ENCODE measurements at regions not wholly inside any gene's neighbourhood (a gene's known extent, or its start where the extent isn't known, plus 50 kb on each side); places are given as distances from the start of the nearest gene placed in this dataset.
"Not testable (repeated sequence)": the region's sequence is repeated elsewhere in the genome, so short reads cannot be mapped to it uniquely, and the experiment has no call there.

DNA sequence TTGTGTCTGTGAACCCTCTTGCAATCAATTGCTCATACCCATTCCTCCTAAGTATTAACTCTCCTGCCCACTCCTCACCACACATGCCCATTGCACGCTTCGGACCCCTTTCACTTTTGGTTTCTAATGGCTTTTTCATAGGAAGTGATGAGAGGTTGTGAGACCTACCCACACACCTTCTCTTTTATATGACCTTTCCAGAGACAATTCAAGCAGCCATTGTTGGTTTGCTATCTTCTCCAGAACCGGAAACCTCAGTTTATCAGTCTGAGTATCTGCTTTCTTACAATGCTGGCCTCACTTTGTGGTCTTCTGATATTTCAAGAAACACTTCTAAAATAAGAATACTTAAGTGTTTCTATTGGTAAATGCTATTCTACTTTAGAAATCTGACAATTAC lies 1550.8 kb upstream of the SLC10A2 start:
- no peak for DNase-seq (ENCODE audit: low spot score)

DNA sequence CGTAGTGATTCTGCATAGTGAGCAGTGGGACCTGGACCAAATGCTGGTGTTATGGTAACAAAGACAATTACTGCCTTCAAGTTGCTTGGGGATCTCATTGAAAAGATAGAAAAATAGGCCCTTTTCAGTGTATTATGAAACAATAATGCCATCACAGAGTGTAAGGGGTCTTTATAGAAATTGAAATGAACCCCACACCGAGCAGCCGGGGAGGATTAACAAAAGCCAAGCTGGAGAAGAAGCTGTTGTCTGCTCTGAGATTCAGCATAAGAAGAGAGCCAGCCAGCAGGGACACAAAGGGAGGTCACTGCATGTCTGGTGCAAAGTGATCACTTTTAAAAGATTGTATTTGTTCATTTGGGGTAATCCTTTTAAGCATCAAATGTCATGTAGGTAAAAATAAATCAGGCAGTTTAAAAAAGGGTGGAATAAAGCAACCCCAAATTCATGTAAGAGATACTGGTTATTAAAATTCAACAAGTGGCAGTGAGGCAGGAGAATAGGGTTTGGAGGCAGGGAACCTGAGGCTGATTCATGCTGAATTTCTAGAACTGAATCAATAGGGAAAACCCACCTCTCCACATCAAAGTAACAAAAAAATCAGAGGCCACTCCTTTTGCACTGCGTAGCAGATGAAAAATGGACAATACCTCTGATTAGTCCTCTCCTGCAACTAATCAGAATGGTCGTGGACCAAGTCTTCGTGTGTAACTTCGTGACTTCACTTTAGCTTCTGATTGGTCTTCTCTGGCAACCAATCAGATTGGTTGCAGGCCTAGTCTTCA lies 1548.3 kb upstream of the SLC10A2 start:
- no peak for DNase-seq (ENCODE audit: low spot score)

DNA sequence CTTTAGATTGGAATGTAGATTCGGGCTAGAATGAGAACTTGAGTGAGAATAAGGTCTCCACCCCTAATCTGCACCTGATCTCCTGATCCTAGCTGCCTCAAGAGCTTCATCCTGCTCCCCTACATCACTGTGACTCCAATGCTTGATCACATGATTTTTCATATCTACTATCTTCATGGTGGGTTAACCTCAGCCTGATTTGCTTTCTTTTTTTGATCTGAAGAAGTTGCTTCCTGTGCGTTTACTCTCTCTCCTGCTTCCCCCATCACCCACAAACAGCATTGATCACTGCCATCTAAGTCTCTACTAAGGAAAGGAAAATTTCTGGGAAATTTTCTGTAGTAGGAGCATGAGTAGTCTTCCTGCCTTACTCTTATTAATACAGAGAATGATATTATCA lies 1542.1 kb upstream of the SLC10A2 start:
- DNase-seq (ENCODE audit: low spot score) = no peak

DNA sequence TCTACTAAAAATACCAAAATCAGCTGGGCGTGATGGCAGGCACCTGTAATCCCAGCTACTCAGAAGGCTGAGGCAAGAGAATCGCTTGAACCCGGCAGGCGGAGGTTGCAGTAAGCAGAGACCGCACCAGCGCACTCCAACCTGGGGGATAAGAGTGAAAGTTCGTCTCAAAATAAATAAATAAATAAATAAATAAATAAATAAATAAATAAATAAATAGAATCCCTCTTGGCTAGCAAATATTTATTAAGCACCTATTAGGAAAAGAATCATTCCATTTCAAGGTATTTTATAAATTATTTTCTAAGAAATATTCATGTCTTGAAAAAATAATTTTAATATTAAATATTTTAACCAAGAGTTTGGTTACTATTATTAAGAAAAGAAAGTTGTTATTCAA lies 1539.2 kb upstream of the SLC10A2 start:
- not testable (repeated sequence) for DNase-seq (ENCODE audit: low spot score)

DNA sequence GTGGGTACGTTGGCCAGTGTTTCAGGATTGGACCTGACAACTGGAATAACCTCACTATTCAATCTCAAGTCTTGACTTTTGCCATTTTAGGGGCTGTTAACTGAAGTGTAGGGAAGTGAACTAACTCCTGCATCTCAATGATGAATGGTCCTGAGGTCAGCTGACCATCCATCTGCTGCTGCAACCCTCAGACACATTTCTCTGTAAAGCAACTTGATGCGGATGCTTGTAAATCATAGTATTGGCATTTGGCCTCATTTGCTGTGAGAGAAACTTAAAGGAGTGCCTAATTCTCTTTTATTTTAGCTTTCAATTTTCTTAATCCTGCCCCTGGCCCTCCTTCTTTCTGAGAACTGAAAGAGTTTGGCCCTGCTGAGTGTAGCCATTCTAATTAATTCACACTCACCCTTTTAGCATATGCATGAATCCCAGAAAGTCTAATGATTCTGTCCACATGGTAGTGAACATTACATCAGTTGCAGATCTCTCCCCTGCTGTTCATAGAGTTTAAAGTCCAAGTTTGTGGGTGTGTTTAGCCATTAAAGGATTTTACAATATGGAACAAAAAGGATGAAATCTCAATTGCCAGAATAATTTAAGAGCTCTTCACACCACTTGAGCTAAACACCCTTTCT lies 1531.4 kb upstream of the SLC10A2 start:
- no peak for DNase-seq (ENCODE audit: low spot score)

DNA sequence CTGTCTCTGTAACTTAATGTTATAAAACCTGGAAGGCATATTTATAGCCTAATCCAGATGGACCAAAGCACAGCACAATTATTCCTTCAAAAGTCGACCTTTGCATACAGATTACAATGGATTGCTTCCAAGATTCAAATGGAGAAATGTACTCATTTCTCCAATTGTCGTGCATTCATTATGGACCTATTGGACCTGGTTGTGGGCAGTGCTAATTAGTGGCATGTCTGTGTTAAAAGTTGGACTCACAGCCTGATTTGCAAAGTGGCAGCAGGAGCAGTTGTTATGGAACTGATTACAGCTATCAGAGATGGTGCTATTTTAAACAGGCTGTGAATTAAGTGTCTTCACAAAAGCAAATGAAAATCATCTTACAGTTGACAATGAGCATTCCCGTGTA lies 1529.3 kb upstream of the SLC10A2 start:
- DNase-seq (ENCODE audit: low spot score) = no peak

DNA sequence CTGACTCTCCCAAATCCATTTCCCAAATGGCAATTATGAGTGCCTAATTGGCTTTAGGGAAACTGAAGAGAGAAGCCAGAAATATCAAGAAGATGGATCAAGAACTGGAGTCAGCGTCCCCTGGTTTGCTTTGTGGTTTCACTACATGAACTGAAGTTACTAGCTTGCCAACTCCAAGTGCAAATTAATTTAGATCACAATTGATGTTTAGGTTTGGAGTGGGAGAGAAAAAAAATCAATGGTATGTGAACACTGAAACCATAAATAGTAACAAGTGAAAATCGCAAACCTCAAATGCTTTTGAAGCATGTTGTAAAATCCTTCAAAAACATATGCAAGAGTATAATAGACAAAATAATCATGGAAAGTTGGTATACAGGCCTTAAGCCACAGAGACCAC lies 1528.6 kb upstream of the SLC10A2 start:
- no peak for DNase-seq (ENCODE audit: low spot score)

DNA sequence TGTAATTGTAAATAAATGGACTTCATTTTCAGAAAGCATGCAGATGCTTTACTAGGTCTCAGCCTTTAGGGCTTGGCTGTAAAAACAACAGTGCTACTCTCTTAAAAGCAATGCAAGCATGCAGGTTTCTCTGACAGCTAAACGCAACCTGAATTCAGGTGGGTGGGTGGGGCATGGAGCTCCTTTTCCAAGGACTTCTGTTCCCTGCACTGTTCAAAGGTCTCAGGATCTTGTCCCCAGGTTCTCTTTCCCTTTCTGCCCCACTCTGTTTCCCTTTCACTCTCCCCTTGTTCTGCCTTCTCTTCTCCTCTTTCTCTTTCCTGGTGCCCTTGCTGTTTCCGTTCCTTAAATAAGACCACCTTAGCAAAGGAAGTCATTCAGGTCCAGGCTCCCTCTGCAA lies 1527.5 kb upstream of the SLC10A2 start:
- DNase-seq (ENCODE audit: low spot score) = no peak

DNA sequence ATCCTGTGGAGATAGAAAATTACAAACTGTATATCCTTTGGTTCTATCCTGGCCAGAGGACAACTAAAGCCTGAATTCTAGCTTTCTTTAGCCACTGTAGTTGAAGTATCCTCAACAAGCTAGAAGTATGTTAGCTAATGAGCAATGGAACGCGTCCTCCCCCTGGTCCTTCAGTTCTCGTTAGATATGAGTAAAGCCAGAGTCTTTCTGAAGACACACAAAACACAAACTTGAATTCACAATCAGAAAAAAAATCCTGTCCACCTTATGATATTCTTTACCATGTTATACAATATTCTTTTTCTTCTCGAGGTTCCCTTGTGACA lies 1527.0 kb upstream of the SLC10A2 start:
- no peak for DNase-seq (ENCODE audit: low spot score)

DNA sequence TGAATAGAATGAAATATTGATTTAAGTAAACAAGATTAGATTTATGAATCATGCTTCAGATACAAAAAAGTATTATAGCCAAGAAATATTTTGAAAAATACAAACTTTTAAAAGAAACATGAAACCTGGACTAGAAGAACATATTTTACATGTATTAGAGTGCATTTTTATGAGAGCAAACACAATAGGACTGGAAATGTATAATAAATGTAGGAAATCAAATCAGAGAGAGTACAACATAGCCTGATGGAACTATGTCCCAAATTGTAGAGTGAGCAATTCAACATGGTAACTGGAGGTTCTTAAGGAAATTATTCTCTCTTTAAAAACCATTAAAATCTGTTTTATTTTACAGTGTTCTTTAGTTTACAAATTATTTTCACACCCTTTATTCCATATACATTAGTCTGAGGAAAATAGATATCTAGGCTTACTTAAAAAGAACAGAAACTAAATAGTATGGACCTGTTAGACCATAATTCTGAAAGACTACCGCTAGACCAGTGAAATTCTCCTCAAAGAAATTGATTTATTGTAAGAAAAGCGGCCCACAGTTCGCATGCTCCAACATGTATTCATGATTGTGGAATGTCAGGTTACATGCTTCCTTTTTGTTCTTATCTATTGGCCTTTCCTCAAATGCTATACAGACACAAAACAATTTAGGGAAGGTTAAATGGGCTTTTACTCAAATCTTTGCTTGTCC lies 1526.5 kb upstream of the SLC10A2 start:
- no peak for DNase-seq (ENCODE audit: low spot score)

DNA sequence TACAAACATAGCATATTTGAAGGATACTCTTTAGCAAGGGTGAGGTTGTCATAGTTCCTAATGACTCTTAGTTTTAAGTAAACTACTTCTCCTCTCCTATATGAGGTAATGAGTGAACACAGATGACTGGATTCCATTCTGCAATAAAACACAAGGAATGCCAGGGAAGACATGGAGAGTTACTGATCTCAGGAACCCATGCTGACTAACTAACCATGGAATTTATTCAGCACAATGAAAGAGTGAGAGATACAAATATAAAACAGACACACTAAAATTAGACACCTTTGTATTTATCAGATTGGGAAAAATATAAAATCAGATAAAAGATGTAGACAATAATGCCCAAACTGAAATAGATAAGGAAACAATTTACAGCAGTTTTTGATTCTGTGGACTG lies 1525.9 kb upstream of the SLC10A2 start:
- no peak for DNase-seq (ENCODE audit: low spot score)

DNA sequence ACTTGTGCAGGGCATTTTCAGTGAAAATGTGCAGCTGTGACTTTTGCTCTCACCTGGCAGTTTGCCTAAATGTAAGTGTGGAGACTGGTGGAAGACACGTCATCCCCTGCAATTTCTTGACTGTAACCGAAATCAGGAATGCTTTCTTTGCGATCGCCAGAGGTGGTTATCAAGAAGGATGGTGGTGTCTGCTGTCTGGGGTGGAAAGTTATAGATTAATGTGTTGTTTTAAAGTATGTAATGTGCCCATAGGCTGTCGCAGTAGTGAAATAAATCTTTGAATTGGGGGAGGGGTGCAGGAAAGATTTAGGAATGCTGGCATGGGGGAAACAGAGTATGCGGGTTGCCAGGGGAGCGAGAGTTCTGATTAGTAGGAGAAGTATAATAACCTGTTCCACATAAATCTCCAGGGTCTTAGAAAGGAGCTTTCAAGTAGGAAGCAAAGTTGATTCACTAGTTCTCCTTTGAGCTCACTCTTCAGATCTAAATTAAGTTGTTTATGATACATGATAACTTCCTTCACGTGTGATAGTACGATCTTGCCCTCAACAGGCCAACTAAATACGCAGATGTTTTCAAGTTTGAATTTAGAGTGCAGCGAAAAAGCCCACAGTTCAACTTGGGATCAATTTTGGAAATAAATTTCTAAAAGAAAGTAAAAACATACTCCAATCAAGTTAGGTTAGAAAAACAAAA lies 1520.0 kb upstream of the SLC10A2 start:
- no peak for DNase-seq (ENCODE audit: low spot score)

DNA sequence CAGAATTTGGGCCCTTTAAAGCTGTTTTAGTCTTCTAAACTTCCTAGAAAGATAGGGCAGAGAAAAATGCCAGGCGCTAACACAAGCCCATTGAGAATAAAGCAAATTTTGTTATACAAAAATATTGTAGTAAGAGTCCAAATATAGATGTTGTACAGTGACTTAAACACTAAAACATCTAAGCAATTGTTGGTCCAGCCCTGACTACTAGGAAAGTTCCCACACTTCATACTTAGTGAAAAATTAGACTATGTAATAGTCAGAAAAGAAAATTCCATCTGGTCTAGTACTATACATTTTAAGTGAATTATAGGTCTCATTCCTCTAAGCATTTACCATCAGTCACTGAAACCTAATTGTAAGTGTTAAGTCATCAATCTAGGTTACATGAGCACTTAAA lies 1518.3 kb upstream of the SLC10A2 start:
- DNase-seq (ENCODE audit: low spot score) = no peak

DNA sequence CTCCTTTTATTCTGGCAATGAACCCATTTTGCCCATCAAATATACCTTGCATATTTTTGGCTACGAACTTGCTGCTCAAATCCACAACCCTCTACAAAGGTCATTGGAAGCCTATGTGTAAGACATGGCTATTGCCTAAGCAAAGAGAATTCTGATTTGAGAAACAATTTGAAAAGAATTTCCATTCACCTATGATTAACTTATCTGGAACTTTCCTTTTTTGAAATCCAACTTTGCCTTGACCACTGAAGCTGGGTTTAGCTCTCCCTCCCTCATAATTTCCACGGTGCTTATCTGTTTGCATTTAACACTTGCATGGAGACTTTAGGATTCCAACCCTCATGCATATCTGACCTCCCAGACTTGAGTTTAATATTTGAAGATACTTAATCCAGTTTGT lies 1514.7 kb upstream of the SLC10A2 start:
- DNase-seq (ENCODE audit: low spot score) = no peak

DNA sequence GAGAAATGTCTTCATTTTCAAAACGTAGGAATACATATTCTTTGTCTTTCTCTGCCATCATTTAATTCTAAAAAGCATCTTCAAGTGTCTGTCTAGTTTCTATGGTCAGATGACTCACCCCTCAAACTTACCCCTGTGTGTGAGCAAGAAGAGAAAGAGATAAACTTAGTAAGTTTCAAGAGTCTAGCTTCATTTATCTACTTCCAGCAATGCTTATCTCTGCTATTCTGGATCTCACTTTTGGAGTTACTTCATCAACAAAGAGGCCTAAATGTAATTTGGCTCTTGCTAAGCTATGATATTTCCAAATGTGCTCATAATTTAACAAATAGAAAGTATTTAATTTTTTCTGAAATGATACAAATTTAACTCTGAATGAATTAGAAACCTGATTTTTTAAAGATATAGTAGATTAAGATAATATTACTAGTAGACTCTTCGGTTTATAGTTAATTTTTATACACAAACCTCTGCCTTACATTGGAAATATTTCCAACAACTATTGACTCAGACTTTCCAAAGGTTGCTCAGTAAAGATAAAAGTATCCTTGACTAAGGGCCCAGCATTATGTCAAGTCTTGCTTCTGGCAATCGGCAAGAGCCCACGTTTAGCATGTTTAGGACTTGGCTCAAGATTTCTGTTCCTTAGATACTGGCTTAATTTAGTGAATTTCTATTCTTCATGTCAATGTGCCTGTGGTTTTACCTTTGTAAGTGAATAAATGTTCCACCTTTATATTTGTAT lies 1511.0 kb upstream of the SLC10A2 start:
- no peak for DNase-seq (ENCODE audit: low spot score)

DNA sequence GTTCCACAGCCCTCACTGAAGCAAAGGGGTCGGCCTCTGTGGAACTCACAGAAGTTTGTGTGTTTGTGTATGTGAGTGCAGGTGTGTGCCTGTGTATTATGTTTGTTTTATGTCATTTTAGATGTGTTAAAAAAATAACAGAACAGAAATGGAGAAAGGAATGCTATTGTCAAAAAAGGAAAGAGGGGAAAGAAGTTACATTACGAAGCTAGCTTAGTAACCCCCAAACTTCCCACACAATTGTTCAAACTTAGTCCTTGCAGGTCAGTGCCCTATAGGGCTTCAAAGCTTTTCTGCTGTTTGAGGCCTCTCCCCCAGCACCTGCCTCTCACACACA lies 1505.6 kb upstream of the SLC10A2 start:
- DNase-seq (ENCODE audit: low spot score) = no peak

DNA sequence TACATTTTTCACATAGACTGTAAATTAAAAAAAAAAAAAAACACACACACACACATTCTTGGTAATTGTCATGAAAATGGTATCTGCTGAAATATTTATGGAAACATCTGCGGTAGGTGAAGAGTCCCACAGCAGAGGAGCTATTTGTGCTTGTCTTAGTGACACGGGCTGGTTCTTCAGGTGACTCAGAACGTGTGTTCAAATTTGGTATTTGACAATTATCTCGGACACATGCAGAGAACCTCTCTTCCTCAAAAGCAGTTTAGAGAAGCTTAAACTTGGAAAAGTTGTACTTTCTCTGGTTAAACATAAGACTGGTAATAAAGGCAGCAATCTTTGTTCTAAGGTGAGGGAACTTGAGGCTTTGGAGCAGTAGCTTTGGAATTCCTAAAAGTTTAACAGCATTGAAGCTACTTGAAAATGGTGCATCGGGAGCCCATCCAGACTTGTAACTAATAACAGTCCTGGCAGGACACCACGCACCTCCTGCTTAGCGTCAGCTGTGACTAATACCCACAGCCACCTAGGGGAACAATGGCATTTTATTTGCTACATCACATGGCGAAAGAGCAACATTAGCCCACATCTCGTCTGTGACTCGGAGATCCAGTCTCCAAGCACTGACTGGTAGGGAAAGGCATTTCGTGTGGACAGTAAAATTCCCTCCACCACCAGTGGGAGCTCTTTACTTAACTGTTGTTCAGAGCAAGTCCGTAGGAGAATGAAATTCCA lies 1505.1 kb upstream of the SLC10A2 start:
- no peak for DNase-seq (ENCODE audit: low spot score)

DNA sequence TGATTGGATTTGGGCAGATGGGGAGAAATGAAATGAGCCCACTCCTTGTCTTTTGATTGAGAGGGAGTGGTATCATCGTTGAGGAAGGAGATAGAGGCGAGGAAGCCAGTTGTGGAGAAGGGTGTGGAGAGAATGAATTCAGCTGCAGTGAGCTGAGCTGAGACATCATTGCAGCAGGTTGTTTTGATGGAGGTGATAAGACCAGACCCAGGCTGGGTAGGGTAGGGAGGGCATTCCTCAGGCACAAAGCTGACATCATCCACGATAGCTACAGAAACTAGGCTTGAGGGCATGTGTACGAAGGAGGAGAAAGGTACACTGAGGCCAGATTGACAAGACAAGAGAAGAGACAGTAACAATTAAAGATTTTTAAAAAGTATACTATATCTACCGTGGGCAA lies 1500.9 kb upstream of the SLC10A2 start:
- DNase-seq (ENCODE audit: low spot score) = no peak

DNA sequence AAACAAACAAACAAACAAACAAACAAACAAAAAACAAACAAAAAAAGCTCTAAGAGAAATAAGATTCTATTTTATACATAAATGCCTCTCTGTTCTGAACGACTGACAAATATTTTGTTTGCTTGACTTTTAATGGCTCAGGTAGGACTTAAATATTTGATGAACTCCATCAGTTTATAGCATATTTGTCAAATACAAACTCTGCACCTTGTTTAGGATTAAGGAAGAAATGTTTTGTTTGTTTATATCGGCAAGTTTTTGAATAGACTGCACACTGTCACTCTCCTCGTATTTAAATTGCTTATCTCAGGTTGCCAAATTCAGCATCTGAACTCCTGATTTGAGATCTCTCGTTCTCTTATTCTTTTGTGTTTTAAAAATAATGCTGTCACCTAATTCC lies 1499.7 kb upstream of the SLC10A2 start:
- DNase-seq (ENCODE audit: low spot score) = no peak

DNA sequence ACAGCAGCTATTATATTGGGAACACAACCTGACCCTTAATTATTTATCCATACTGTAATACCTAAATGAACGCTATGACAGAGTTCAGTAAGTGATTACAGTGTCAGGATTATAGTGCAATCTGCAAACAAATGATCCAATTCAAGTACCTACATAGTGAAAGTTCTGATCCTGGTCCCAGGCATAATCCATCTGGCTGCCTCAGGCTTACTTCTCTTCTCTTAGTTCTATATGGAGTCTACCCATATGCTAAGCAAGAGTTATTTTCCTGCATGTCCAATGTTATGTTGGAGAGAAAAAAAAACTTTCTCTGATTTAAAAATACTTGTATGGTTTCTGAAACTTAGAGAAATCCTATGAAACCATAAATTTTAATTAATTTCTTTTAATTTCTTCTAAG lies 1487.7 kb upstream of the SLC10A2 start:
- no peak for DNase-seq (ENCODE audit: low spot score)

DNA sequence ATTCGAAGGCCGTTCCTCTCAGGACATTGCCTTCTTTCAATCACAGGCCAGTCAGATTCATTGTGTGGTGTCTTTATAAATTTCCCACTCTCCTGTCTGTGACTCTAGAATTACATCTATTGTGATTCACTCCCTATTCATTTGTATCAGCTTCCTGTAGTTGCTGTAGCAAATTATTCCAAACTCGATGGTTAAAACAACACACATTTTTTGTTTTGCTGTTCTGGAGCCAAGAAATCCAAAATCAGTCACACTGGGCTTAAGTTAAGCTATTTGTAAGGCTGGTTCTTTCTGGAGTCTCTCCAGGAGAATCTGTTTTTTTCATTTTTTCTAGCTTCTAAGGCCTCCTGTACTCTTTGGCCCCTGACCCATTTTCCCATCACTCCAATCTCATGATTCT lies 1487.0 kb upstream of the SLC10A2 start:
- DNase-seq (ENCODE audit: low spot score) = no peak

DNA sequence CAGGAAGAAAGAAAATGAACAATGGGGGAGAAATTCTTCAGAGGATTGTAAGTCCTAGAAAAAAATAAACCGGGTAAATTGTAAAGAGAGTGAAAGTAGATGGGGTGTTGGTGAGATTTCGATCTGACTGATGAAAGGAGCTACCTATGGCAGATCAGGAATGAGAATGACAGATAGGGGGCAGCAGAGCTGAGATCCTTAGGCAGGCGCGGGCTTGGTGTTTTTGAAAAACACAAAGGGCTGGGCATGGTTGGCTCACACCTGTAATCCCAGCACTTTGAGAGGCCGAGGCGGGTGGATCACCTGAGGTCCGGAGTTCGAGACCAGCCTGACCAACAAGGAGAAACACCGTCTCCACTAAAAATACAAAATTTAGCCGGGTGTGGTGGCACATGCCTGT lies 1468.6 kb upstream of the SLC10A2 start:
- DNase-seq (ENCODE audit: low spot score) = no peak
